HG03280 (cell line): ENCODE measurements at regions not wholly inside any gene's neighbourhood (a gene's known extent, or its start where the extent isn't known, plus 50 kb on each side); places are given as distances from the start of the nearest gene placed in this dataset.

Experiments used
- ATAC-seq: cut with Tn5 transposase; IDR thresholded peaks from one replicate; pipeline ENCODE4 v1.9.1; 2021; ENCODE audit warnings: mild to moderate bottlenecking, moderate library complexity; ENCODE audit not compliant: unreplicated experiment

DNA sequence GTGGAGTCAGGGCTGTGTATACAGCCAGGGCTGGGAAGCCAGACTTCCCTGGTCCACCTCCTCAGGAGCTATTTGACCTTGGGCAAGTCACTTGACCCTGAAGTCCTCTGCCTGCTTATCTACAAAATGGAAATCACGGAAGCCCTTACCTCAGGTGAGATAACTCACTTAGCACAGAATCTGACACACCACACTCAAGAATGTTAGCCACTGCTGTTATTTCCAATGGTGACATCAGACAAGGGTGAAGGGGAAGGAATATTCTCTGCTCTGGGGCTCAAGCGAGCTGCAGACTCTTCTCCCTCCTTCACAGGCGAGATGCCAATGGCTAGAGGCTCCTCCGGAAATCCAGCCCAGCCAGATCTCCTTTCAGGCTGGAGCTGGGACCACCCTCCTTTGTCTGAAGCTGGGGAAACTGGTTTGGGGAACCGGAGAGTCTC, 189.6 kb downstream of the HAUS1 start:
- no peak for ATAC-seq

- ATAC-seq, result no peak
Measured at GRCh38 chr18:46294318-46294717, 190.1 kb downstream of the HAUS1 start.

- ATAC-seq, result no peak
Measured at GRCh38 chr18:46294751-46295150, 190.6 kb downstream of the HAUS1 start.

DNA sequence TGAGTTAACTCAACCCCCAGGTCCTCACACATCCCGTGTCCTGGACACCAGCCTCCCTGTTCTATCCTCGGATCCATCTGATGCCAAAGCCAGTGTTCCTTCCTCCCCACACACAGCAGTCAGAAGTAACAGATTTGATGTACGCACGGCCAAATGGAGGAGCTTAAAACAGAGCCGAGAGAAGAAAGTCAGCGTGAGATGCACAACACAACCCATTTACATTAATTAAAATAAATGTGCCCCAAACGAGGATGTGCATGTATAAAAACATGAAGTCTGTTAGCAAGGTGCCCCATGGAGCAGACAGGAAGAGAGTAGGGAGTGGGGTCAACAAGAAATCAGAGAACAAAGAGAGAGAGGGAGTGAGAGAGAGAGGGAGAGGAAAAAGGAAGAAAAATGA, 191.2 kb downstream of the HAUS1 start:
- no peak for ATAC-seq

- no peak for ATAC-seq
Measured at GRCh38 chr18:46296656-46297055, 192.5 kb downstream of the HAUS1 start.

DNA sequence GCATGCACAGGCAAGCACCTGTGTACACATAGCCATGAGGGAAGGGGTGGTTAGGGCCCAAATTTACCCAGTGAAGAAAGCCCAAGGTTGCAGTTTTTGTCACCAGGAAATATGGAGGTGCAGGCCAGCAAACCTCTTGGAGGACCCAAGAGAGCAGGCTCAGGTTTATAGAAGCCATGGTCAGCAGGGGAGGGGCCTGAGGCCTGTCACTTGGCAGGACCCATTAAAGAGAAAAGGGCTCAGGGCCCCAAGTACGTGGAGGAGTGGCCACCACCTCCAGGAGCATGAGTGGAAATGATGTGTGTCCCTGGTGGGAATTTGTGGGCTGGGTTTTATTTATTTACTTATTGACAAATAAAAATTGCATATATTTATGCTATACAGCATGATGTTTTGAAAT, 192.9 kb downstream of the HAUS1 start:
- no peak for ATAC-seq

GRCh38 chr18:46297621-46298020, 193.4 kb downstream of the HAUS1 start:
- ATAC-seq, result no peak

- ATAC-seq, result no peak
Measured at GRCh38 chr18:46298511-46298910, 194.3 kb downstream of the HAUS1 start.

GRCh38 chr18:46299465-46300008, 195.4 kb downstream of the HAUS1 start:
- ATAC-seq, result no peak

DNA sequence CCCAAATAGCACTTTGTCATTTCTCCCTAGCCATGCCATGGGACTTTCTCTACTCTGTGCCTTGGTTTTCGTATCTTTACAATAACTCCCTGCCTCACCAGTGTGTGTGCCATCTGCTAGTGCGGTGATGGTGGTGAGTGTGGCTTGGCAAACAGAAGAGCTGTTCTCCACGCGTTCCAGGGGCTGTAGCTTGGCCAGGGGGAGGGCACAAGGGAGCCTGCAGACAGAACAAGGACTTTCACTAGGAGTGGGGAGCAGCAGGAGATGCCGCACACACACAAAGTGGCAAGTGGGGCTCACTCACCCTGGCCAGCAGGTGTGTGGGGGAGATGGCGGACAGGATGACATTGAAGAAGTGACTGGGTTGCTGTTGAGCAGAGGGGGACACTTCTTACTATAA, 196.9 kb downstream of the HAUS1 start:
- ATAC-seq, result no peak

DNA sequence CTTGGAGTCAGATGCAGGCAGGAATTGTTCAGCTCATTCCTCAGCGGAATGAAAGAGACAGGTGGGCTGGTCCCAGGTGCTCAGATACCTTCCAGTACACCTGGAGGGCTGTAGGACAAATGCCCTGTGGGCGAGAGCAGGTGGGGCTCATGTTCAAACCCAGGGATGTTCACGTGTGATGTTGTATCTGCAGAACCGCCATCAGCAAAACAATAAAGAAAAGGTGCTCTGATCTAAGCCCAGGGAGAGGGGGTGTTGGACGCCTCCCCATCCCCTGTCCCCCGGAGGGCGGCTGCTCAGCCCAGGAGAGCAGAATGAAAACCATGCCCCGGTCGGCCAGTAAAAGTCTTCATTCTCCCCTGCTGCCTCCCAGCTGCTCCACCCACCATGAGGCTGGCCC, 197.4 kb downstream of the HAUS1 start:
- no peak for ATAC-seq

GRCh38 chr18:46302528-46303485, 198.6 kb downstream of the HAUS1 start:
- no peak for ATAC-seq

DNA sequence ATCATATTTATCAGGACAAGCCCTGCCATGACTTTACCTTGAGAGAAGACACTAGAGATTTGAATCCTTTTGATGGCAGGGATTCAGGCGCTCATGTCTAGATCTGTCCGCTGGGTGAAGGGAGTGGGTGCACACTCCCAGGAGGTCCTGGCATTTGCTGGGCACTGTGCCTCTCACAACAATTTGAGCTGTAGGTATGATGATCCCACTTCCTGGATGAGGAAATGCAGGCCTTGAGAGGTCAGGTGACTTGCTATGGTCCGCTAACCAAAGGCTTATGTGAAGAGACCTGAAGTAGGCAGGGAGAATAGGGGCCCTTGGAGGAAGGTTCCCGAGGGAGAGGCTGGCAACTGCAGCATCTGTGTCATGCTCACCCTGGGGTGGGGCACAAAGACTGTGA, 206.1 kb downstream of the HAUS1 start:
- no peak for ATAC-seq

DNA sequence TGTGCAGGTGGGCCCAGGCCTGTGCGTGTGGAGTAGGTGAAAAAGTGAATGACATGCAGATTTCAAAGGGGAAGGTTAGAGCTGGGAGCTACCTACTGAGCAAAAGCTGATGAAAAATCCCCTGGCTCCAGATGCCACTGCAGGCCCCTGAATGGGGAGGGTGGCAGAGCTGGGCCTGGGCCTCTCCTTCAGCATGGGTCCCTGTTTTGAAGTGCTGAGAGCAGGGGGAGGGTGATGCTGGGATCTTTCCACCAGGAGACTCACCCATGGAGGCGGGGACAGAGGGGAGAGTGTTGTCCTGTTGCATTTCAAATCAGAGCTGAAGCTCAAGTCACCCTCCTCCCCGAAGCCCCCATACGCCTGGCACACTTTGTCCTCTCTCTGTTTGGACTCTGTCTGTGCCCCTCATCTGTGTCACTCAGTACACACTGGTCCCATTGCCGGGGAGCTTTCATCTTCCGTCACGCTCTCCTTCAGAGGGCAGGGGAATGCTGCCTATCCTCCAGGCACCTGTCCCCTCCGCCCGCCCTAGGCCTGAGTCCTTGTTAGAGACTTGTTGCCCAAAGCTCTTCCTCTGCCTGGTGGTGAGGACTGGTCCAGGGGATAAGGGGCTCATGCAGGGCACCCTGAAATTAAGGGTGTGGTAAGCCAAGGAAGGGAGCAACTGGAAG, 206.6 kb downstream of the HAUS1 start:
- ATAC-seq, result no peak

DNA sequence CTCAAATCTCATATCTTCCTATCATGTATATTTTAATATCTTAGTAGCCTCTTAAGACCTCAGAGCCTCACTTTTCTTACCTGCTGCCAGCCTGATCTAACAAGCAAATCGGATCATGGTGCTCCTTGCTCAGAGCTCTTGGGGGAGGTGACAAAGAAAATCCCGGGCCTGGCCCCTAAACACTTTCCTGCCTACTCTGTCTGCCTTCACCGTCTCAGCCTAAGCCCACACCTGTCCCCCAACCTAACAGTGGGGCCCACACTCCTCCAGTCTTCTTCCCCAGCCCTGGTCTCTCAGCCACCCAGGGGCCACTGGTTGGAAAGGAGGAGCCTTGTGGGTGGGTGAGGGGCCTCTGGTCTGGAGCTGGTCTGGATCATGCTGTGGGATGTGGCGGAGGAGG, 207.3 kb downstream of the HAUS1 start:
- ATAC-seq, result no peak

DNA sequence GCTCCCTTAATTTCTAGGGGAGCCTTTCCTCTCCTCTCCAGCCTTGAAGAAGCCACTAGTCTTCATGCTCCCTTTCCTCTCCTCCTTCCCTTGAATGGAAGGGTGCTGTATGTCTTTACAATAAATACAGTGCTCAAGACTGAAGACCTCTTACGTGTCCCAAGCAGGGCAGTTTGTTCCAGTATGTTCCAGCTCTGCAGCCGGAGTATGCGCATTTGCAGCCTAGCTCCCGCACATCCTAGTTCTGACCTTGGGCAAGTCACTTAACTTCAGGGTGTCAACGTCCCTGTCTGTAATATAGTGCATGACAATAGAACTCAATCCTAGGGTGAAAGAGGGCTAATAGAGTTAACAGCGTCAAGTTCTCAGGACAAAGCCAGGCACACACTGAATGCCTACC, 208.0 kb downstream of the HAUS1 start:
- no peak for ATAC-seq

DNA sequence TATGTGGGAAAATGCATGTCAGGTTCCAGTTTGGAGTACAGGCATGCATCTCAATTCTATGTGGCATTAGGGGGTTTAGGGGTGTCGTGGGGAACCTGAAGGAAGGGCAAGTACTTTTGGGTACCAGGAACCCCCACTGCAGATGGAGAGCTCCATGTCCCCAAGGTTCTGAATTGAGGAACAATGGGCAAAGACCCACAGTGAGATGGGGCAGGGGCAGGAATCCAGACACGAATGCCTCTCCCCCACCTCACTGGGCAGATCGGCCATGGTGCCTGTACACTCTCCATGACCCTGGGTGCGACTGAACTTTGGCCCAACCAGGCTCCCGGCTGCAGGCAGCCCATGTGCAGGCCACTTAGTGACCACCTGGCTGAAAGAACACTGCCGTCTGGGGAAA, 209.3 kb downstream of the HAUS1 start:
- no peak for ATAC-seq

DNA sequence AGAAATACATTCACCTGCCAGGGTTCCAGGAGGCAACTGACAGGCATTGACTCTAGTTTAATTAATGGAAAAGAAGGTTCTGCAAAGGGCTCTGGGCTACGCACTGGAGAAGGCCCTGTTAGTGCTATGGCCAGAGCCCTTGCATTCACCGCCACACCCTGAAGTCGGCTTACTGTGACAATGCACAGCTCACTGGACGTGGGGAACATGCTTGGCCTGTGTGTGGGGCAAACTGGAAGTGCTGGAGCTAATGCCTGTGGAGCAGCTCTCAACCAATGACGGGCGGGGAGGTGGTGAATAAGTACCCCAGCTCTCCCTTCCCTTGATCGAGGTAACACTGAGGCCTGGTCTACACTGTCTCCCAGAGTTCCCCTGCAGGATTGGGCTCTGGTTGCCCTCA, 209.8 kb downstream of the HAUS1 start:
- no peak for ATAC-seq

- ATAC-seq, result no peak
Measured at GRCh38 chr18:46315161-46315560, 211.0 kb downstream of the HAUS1 start.

DNA sequence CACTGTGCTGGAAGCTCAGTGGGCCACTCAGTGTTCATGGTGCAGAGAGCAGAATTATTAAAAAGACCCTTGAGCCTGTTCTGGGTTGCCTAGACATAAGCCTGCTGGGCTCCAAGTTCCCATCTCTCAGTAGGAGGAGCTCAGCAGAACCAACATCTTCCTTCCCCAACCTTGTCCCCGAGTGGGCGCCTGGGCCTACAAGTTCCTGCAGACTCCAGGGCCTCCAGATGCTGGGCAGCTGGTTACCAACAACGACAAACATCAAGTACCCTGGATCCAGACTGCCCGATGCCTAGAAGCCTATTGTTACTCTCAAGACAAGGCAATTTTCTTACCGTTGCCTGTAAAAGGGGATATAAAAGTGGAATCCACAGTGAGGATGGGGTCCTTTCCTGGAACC, 214.2 kb downstream of the HAUS1 start:
- no peak for ATAC-seq

GRCh38 chr18:46319783-46320182, 215.6 kb downstream of the HAUS1 start:
- ATAC-seq, result no peak

DNA sequence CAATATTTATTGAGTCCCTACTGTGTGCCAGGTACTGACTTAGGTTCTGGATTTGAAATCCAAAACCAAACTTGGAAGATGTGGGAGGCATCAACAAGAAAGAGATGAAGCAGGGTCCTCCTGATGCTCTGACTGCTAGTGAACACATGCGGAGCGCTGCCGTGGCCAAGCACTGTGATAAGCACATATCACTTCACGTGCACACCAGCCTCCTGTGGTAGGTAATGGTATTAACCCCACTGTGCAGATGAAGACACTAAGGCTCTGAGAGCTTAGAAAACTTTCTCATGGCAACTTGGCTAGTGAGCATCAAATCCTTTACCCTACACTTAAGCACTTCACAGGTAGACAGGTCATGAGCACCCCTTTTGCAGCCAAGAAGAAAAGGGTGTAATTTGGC, 216.1 kb downstream of the HAUS1 start:
- ATAC-seq, result no peak
